ENCODE measurements at regions not wholly inside any gene's neighbourhood (a gene's known extent, or its start where the extent isn't known, plus 50 kb on each side); places are given as distances from the start of the nearest gene placed in this dataset.

GRCh38 chr2:236798491-236798890, 228.9 kb downstream of the ACKR3 start:
- TF ChIP-seq RAD21 (conservative IDR thresholded peaks at IDR 0.05) (no peak), REST (IDR thresholded peaks at IDR 0.05; ENCODE audit: borderline replicate concordance) (no peak), EZH2 (IDR thresholded peaks at IDR 0.05; ENCODE audit: borderline replicate concordance, insufficient read depth, low read length, poor library complexity, severe bottlenecking) (no peak), EP300 (conservative IDR thresholded peaks at IDR 0.05; ENCODE audit: poor library complexity, severe bottlenecking) (no peak)
- TF ChIP-seq, protein P1, sequence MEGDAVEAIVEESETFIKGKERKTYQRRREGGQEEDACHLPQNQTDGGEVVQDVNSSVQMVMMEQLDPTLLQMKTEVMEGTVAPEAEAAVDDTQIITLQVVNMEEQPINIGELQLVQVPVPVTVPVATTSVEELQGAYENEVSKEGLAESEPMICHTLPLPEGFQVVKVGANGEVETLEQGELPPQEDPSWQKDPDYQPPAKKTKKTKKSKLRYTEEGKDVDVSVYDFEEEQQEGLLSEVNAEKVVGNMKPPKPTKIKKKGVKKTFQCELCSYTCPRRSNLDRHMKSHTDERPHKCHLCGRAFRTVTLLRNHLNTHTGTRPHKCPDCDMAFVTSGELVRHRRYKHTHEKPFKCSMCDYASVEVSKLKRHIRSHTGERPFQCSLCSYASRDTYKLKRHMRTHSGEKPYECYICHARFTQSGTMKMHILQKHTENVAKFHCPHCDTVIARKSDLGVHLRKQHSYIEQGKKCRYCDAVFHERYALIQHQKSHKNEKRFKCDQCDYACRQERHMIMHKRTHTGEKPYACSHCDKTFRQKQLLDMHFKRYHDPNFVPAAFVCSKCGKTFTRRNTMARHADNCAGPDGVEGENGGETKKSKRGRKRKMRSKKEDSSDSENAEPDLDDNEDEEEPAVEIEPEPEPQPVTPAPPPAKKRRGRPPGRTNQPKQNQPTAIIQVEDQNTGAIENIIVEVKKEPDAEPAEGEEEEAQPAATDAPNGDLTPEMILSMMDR (IDR thresholded peaks at IDR 0.05; ENCODE audit: poor library complexity, severe bottlenecking): no peak

All from neural cell (in vitro differentiated cells).